NCI-H146 treated with DMSO at 0.1 percent for 48 hours (cell line): ENCODE measurements at regions not wholly inside any gene's neighbourhood (a gene's known extent, or its start where the extent isn't known, plus 50 kb on each side); places are given as distances from the start of the nearest gene placed in this dataset.

ENCODE experiments used
- DNase-seq: peaks from one replicate; lab custom pipeline; 2025; ENCODE audit not compliant: unreplicated experiment; lab: John Stamatoyannopoulos, UW

DNA sequence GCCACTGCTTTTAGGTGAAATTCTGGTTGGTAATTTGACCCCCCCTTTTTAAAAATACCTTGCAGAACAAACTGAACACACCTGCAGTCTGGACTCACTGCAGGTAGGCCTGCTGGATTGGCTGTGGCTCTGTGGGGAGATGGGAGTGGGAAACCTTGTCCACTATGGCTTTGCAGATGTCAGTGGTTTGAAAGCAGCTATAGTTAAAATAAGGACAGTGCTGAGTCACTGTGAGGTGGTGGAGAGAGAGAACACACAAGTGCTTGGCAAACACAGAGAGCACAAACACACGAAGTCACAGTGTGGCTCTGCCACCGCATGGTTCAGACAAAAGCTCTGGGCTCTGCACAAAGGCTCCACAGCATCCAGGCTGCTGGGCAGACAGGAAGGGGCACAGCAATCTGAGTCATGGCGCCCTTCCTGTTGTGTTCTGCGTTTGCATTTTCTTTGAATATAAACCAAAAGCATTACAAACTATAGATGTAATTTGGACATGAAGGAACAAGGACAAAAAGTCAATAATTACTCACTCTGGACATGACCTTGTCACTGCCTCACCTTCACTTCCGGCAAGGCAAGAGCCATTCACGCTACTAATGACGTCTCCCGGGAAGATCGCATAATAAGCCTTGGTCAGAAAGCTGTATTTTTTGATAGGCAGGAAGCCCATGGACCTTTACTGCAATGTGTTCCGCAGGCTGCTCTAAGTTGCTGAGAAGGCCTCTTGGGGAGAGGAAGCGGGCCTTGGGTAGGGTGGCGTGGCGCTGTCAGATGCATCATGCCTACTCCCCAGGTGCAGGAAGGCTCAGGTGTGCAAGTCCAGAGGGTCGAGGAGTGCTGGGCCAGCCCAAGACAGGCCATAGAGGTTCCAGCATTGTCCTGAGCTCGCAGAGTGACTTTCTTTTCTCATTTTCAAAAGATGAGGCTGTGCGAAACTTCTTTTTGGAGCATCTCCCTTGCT is 60.1 kb upstream of the MED9 start:
- peak; percentile 59 for DNase-seq

DNA sequence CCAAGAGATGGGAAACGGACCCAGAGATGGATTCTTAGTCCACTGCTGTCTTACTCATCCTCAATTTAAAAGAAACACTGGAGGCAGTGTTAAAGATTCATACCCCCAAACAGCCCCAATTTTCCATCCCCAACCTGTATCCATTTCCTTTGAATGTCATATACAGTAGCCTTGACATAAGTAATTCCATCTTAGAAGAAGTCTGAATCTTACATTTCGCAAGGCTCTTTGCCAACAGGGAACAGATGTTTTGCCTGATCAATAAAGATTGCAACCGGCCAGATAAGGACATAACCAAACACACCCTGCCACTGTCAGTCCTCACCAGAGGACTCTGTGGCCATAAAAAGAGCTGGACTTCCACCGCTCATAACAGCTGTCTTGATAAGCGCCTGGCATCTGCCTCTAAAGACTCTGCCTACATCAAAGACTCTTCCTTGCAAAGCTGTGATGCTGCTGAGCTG is 59.0 kb upstream of the MED9 start:
- no peak for DNase-seq

GRCh38 chr17:17419166-17419565 is 57.6 kb upstream of the MED9 start:
- DNase-seq: no peak

DNA sequence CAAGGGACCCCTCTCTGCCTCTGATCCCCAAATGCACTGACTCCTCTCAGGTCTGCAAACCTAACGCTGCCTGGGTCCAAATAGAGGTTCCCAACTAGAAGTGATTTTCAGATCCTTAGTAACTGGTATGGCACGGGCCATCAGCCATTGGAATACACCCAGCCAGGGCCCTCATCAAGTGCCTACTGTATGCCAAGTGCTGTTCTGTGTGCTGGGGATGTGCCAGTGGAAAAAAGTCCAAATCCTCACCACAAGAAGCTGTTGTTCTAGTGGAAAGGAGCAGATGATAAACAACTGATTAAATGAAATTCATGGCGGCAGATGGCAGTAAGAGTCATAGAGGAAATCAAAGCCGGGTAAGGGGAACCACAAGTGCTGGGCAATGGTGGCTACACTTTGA is 57.2 kb upstream of the MED9 start:
- no peak for DNase-seq

DNA sequence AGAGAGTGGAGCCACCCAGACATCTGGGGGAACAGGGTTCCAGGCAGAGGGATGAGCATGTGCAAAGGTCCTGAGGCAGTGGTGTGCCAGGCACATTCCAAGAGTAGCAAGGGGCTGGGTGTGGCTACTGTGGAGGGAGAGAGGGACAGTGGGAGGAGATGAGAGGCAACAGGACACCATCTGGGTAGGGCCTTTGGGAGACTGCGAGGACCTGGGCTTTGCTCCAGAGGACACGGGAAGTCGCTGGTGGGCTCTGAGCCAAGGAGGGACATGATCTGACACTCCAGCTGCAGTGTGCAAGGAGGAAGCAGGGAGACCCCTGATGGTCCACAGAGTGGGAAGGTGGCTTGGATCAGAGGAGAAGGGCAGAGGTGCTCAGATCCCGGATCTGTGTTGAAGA is 56.7 kb upstream of the MED9 start:
- DNase-seq: no peak

- no peak for DNase-seq
Measured at GRCh38 chr17:17420561-17421269, 56.1 kb upstream of the MED9 start.

DNA sequence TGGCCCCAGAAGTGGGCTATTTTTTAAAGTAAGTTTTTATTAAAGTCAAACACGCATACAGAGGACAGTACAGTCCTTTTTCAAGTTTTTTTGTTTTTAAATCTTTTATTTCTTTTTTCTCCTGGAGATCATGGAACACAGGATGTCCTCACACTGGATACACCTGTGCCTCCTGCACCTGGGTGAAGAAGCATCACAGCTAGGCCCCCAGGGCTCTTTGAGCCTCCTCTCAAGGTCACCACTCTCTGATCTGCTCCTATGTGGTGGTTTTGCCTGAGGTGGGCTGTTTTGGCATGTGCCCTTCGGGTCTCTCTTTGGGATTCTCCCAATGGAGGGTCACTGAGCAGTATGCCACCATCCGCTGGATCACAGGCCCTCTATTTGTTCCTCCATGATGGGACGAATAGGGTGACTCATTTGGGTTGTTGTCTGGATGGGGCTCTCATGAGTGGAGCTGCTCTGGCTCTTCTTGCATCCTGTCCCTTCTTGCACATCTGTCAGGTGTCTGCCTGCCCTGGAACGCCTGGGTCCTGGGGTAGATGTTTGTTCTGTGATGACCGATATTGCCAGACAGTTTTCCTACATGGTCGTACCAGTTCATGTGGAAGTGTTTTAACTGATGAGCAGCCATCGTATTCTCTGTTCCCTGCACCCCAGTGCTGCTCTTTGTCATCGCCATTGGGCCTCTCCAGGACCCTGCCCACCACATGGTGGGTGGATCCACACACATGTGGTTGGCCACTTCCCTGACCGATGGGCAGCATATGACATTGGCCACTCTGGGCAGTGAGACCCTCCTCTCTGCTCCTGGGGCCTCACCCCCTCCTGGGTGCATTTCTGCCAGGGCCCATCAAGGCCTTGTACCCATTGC is 55.2 kb upstream of the MED9 start:
- no peak for DNase-seq

GRCh38 chr17:17422217-17422610 is 54.6 kb upstream of the MED9 start:
- no peak for DNase-seq

GRCh38 chr17:17422641-17423040 is 54.2 kb upstream of the MED9 start:
- DNase-seq: no peak

DNA sequence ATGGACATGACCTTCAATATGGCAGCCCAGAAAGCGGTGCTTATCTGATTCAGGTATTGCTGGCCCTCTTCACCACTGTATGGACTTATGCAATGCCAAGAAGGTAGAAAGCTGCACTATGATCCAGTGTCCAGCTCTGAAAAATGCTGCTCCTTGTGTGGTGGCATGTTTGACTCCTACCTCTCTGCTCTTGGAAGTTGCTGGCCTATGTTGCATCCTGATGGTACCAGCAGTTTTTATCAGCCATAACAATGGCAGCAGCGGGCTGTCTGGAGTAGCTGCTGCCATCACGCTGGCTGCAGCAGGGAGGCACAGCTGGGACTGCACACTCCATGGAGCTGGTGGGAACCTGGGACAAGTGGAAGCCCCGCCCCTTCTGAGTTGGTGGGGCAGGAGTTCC is 53.1 kb upstream of the MED9 start:
- DNase-seq: no peak

- DNase-seq: no peak
Measured at GRCh38 chr17:17424552-17424951, 52.2 kb upstream of the MED9 start.

- no peak for DNase-seq
Measured at GRCh38 chr17:17425005-17425404, 51.8 kb upstream of the MED9 start.

- no peak for DNase-seq
Measured at GRCh38 chr17:17425591-17425990, 51.2 kb upstream of the MED9 start.

DNA sequence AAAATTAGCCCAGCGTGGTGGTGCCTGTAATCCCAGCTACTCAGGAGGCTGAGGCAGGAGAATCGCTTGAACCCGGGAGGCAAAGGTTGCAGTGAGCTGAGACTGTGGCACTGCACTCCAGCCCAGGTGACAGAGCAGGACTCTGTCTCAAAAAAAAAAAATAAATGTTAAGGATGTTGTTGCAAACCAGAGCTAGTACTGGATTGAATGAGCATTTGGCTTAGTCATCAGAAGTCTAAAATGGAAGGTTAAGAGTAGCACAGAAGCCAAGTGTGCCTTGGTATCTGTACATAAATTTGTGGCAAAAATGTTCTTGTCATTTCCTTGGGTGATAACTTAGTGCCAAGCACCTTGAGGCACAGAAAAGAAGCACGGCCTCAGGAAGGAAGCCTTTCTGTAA is 50.6 kb upstream of the MED9 start:
- no peak for DNase-seq
